ENCODE measurements at regions not wholly inside any gene's neighbourhood (a gene's known extent, or its start where the extent isn't known, plus 50 kb on each side); places are given as distances from the start of the nearest gene placed in this dataset.
"Not testable (repeated sequence)": the region's sequence is repeated elsewhere in the genome, so short reads cannot be mapped to it uniquely, and the experiment has no call there.

GRCh38 chr18:29855637-29856036, 1186.9 kb downstream of the DSC3 start:
- no peak for DNase-seq (ENCODE audit: low read depth)
- no peak overlapping the region for H3K4me3 ChIP-seq (ENCODE audit: low read depth, low read length)
- TF ChIP-seq, protein P1, sequence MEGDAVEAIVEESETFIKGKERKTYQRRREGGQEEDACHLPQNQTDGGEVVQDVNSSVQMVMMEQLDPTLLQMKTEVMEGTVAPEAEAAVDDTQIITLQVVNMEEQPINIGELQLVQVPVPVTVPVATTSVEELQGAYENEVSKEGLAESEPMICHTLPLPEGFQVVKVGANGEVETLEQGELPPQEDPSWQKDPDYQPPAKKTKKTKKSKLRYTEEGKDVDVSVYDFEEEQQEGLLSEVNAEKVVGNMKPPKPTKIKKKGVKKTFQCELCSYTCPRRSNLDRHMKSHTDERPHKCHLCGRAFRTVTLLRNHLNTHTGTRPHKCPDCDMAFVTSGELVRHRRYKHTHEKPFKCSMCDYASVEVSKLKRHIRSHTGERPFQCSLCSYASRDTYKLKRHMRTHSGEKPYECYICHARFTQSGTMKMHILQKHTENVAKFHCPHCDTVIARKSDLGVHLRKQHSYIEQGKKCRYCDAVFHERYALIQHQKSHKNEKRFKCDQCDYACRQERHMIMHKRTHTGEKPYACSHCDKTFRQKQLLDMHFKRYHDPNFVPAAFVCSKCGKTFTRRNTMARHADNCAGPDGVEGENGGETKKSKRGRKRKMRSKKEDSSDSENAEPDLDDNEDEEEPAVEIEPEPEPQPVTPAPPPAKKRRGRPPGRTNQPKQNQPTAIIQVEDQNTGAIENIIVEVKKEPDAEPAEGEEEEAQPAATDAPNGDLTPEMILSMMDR (conservative IDR thresholded peaks at IDR 0.05; ENCODE audit: low read depth, low read length) = no peak

DNA sequence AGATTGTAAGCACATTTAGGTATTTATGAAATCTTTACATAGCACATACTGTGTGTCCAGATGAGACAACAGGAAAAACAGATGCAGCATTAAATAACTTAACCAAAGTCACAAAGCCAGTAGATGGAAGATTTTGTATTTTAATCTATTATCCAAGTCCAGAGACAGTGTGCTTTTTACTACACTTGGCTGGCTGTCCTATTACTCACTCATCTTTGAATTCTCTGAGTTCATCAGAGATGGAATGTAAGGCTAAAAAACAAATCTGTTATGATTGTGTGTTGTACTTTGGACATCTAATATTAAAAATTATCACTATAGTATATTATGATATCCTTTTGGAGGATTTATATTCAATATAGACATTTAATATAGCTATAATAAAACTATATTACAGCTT, 1189.4 kb downstream of the DSC3 start:
- no peak for DNase-seq (ENCODE audit: low read depth)
- no peak overlapping the region for H3K4me3 ChIP-seq (ENCODE audit: low read depth, low read length)
- TF ChIP-seq, protein P1 (conservative IDR thresholded peaks at IDR 0.05; ENCODE audit: low read depth, low read length) = no peak

DNA sequence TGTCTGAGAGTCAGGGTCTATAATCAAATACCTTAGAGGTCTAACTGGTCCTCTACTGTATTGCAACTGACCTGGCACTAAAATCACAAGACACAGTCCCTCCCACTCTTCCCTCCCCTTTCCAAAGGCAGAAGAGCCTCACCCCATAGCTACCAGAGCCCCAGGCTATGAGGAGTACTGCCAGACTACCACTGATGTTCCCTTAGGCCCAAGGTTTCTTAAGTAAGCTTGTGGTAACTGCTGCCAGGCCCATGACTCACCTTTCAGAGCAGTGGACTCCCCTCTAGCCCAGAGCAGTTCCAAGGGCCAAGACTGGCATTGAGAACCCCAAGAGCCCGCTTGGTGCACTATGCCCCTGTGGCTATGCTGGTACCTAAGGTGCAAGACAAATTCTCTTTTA, 1193.4 kb downstream of the DSC3 start:
- no peak for DNase-seq (ENCODE audit: low read depth)
- TF ChIP-seq, protein P1 (conservative IDR thresholded peaks at IDR 0.05; ENCODE audit: low read depth, low read length) = no peak
- H3K4me3 ChIP-seq (ENCODE audit: low read depth, low read length) = no peak overlapping the region

- no peak overlapping the region for H3K4me3 ChIP-seq (ENCODE audit: low read depth, low read length)
- TF ChIP-seq, protein P1 (conservative IDR thresholded peaks at IDR 0.05; ENCODE audit: low read depth, low read length) = no peak
- DNase-seq (ENCODE audit: low read depth) = no peak
Measured at GRCh38 chr18:29841631-29842030, 1200.9 kb downstream of the DSC3 start.

DNA sequence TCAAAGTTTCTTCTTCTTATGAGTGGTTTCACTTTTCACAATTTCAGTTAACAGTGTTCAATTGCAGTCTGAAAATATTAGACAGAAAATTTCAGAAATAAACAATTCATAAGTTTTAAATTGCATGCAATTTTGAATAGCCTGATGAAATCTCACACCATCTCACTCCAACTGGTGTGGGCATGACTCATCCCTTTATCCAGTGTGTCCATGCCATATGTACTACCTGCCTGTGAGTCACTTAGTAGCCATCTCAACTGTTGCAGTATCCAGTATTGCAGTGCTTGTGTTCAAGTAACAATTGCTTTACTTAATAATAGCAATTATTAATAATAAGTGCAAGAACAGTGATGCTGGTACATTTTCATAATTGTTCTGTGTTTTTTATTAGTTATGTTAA, 1202.5 kb downstream of the DSC3 start:
- DNase-seq (ENCODE audit: low read depth) = peak; percentile 10
- TF ChIP-seq, protein P1 (conservative IDR thresholded peaks at IDR 0.05; ENCODE audit: low read depth, low read length) = no peak
- no peak overlapping the region for H3K4me3 ChIP-seq (ENCODE audit: low read depth, low read length)

DNA sequence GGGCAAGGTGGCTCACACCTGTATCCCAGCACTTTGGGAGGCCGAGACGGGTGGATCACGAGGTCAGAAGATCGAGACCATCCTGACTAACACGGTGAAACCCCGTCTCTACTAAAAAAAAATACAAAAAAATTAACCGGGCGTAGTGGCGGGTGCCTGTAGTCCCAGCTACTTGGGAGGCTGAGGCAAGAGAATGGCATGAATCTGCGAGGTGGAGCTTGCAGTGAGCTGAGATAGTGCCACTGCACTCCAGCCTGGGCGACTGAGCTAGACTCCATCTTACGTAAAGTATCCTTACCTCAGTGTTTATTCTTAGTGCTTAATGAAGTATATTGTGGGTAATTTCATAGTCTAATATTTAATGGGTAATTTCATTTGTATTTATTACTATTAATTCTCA, 1203.6 kb downstream of the DSC3 start:
- not testable (repeated sequence) for H3K4me3 ChIP-seq (ENCODE audit: low read depth, low read length); DNase-seq (ENCODE audit: low read depth)

DNA sequence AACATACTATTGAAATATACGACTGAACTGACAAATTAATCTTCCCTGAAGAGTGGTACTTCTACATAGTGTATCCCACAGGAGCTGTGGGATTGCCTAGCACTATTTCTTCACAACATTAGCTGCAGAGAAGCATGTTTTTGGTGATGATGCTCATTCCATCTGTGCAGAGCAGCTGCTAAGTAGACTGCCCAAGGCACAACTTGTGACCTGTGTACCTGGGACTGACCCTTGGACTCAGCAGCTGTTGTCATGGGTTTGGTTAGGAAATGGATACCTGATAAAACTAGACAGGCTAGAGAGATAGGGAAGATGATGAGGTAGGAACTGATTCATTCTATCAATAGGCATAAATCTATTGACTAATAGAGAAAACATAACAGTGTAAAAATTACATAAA, 1204.0 kb downstream of the DSC3 start:
- TF ChIP-seq, protein P1 (conservative IDR thresholded peaks at IDR 0.05; ENCODE audit: low read depth, low read length) = no peak
- DNase-seq (ENCODE audit: low read depth) = no peak
- no peak overlapping the region for H3K4me3 ChIP-seq (ENCODE audit: low read depth, low read length)

DNA sequence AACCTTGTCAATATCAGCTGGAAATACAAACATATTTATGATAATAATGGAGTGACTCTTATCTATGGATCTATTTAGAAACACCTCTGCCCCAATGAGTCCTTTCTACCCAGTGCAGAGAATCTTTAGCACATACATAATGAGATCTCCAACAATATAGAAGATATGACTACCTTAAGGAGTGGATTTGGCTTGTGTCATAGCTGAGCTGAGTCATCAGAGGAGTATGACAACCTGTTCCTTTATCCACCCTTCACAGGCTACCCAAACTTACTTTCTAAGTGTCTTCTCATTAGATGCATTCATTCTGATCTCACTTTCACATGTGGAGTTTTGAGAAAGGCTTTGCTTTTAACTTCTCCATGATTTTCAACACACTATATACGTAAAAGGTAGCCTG, 1218.9 kb downstream of the DSC3 start:
- TF ChIP-seq, protein P1 (conservative IDR thresholded peaks at IDR 0.05; ENCODE audit: low read depth, low read length) = no peak
- DNase-seq (ENCODE audit: low read depth) = no peak
- no peak overlapping the region for H3K4me3 ChIP-seq (ENCODE audit: low read depth, low read length)
